H9 (cell line): ENCODE measurements at regions not wholly inside any gene's neighbourhood (a gene's known extent, or its start where the extent isn't known, plus 50 kb on each side); places are given as distances from the start of the nearest gene placed in this dataset.

Source experiments
- DNase-seq: peaks from one replicate; pipeline ENCODE4 v3.0.0-alpha.2; 2017
- H2AFZ ChIP-seq: one replicate; pipeline ENCODE4 v1.6.1; 2013; ENCODE audit warnings: mild to moderate bottlenecking, low read length, control low read depth, moderate library complexity
- H2AK5ac ChIP-seq: 2 replicates; pipeline ENCODE4 v1.6.1; 2013; ENCODE audit warnings: low read length, control low read depth, mixed read lengths; ENCODE audit not compliant: insufficient read length
- H2BK120ac ChIP-seq: one replicate; pipeline ENCODE4 v1.6.1; 2013; ENCODE audit warnings: low read depth, mild to moderate bottlenecking, low read length, control low read depth, inconsistent platforms; ENCODE audit not compliant: poor library complexity, severe bottlenecking
- H2BK12ac ChIP-seq: 2 replicates; pipeline ENCODE4 v1.6.1; 2013; ENCODE audit warnings: low read length, control low read depth, mixed read lengths, low read depth; ENCODE audit not compliant: insufficient read length
- H2BK15ac ChIP-seq: 2 replicates; pipeline ENCODE4 v1.6.1; 2013; ENCODE audit warnings: low read depth, low read length, control low read depth
- H2BK20ac ChIP-seq: one replicate; pipeline ENCODE4 v1.6.1; 2013; ENCODE audit warnings: low read depth, mild to moderate bottlenecking, low read length, control low read depth, inconsistent platforms; ENCODE audit not compliant: poor library complexity, severe bottlenecking
- H2BK5ac ChIP-seq: 2 replicates; pipeline ENCODE4 v1.6.1; 2013; ENCODE audit warnings: low read length, control low read depth, mixed read lengths; ENCODE audit not compliant: insufficient read length
- H3K14ac ChIP-seq: 2 replicates; pipeline ENCODE4 v1.6.1; 2013; ENCODE audit warnings: low read length, control low read depth; ENCODE audit not compliant: insufficient read depth
- H3K18ac ChIP-seq: 2 replicates; pipeline ENCODE4 v1.6.1; 2013; ENCODE audit warnings: low read depth, mild to moderate bottlenecking, mixed read lengths, low read length, control low read depth; ENCODE audit not compliant: insufficient read length
- H3K23ac ChIP-seq: 2 replicates; pipeline ENCODE4 v1.6.1; 2013; ENCODE audit warnings: low read length, control low read depth, mixed read lengths, low read depth; ENCODE audit not compliant: insufficient read length
- H3K23me2 ChIP-seq: 2 replicates; pipeline ENCODE4 v1.6.1; 2013; ENCODE audit warnings: low read depth, mild to moderate bottlenecking, mixed read lengths, low read length, control low read depth; ENCODE audit not compliant: insufficient read length, poor library complexity, severe bottlenecking
- H3K27ac ChIP-seq: 2 replicates; pipeline ENCODE4 v1.5.1; 2013; ENCODE audit warnings: low read length, control low read depth, mixed read lengths, low read depth; ENCODE audit not compliant: insufficient read length
- H3K27me3 ChIP-seq: 2 replicates; pipeline ENCODE4 v1.6.1; 2013; ENCODE audit warnings: low read length, control low read depth, inconsistent platforms; ENCODE audit not compliant: insufficient read depth
- H3K4ac ChIP-seq: 2 replicates; pipeline ENCODE4 v1.6.1; 2013; ENCODE audit warnings: low read depth, mild to moderate bottlenecking, control low read depth, inconsistent platforms, low read length, moderate library complexity
- H3K4me1 ChIP-seq: 2 replicates; pipeline ENCODE4 v1.6.1; 2013; ENCODE audit warnings: low read length, control low read depth, inconsistent platforms; ENCODE audit not compliant: insufficient read depth
- H3K4me2 ChIP-seq: 2 replicates; pipeline ENCODE4 v1.6.1; 2013; ENCODE audit warnings: low read length, control low read depth, mixed read lengths; ENCODE audit not compliant: insufficient read length, insufficient read depth
- H3K56ac ChIP-seq: 2 replicates; pipeline ENCODE4 v1.6.1; 2013; ENCODE audit warnings: low read depth, mild to moderate bottlenecking, mixed read lengths, low read length, control low read depth; ENCODE audit not compliant: insufficient read length
- H3K79me1 ChIP-seq: 2 replicates; pipeline ENCODE4 v1.6.1; 2013; ENCODE audit warnings: low read depth, mild to moderate bottlenecking, moderate library complexity, low read length, control low read depth, inconsistent platforms; ENCODE audit not compliant: insufficient read depth, poor library complexity, severe bottlenecking
- H3K79me2 ChIP-seq: 2 replicates; pipeline ENCODE4 v1.6.1; 2013; ENCODE audit warnings: low read length, control low read depth, inconsistent platforms; ENCODE audit not compliant: insufficient read depth
- H3K9ac ChIP-seq: 2 replicates; pipeline ENCODE4 v1.6.1; 2013; ENCODE audit warnings: low read length, control low read depth, mixed read lengths; ENCODE audit not compliant: insufficient read length; ENCODE audit errors: extremely low read depth
- H3K9me3 ChIP-seq: one replicate; pipeline ENCODE4 v1.6.1; 2013; ENCODE audit warnings: low read depth, low read length, inconsistent platforms; ENCODE audit not compliant: control insufficient read depth
- H3T11ph ChIP-seq: one replicate; pipeline ENCODE4 v1.6.1; 2013; ENCODE audit warnings: mild to moderate bottlenecking, low read length, control low read depth, inconsistent platforms
- H4K20me1 ChIP-seq: one replicate; pipeline ENCODE4 v1.6.1; 2013; ENCODE audit not compliant: control insufficient read depth, insufficient read length, insufficient read depth
- H4K5ac ChIP-seq: 2 replicates; pipeline ENCODE4 v1.6.1; 2013; ENCODE audit warnings: low read depth, mild to moderate bottlenecking, mixed read lengths, low read length, control low read depth; ENCODE audit not compliant: insufficient read length
- H4K8ac ChIP-seq: replicated peaks from 2 replicates; pipeline ENCODE4 v1.6.1; 2013; ENCODE audit warnings: low read length, control low read depth, mixed read lengths, low read depth; ENCODE audit not compliant: insufficient read length
- H4K91ac ChIP-seq: 2 replicates; pipeline ENCODE4 v1.6.1; 2013; ENCODE audit warnings: low read depth, mild to moderate bottlenecking, moderate library complexity, mixed read lengths, low read length, control low read depth; ENCODE audit not compliant: insufficient read length
- H3K27ac Mint-ChIP-seq, 3 experiments: 2 replicates in 2 of 3; 3 replicates in 1 of 3; pipeline ENCODE4 v1.8.0; 2020 to 2021; ENCODE audit warnings: mixed read lengths in 3 of 3, mild to moderate bottlenecking in 1 of 3, moderate library complexity in 1 of 3
- H3K27me3 Mint-ChIP-seq: 2 replicates; pipeline ENCODE4 v1.8.0; 2021; ENCODE audit warnings: low read depth, mild to moderate bottlenecking, moderate library complexity, mixed read lengths
- H3K36me3 Mint-ChIP-seq, 3 experiments: 2 replicates in 2 of 3; 3 replicates in 1 of 3; pipeline ENCODE4 v1.8.0; 2020 to 2021; ENCODE audit warnings: low read depth in 3 of 3, mixed read lengths in 3 of 3; ENCODE audit not compliant: insufficient read depth in 1 of 3
- H3K4me1 Mint-ChIP-seq, 2 experiments: 2 replicates each; pipeline ENCODE4 v1.8.0; 2020; ENCODE audit warnings: mixed read lengths in 2 of 2
- H3K4me3 Mint-ChIP-seq, 2 experiments: 2 replicates in 1 of 2; 3 replicates in 1 of 2; pipeline ENCODE4 v1.8.0; 2020 to 2021; ENCODE audit warnings: mild to moderate bottlenecking in 2 of 2, mixed read lengths in 2 of 2, moderate library complexity in 1 of 2
- H3K9me3 Mint-ChIP-seq, 2 experiments: 2 replicates in 1 of 2; 3 replicates in 1 of 2; pipeline ENCODE4 v1.8.0; 2020; ENCODE audit warnings: mild to moderate bottlenecking in 2 of 2, mixed read lengths in 2 of 2, moderate library complexity in 1 of 2
- CTCF ChIP-seq: fragments of 200-600 bp; sonication (generic); conservative IDR thresholded peaks from 3 replicates; pipeline ENCODE4 v1.8.0; 2021; ENCODE audit warnings: antibody characterized with exemption, mild to moderate bottlenecking

- DNase-seq: no peak
- no peak overlapping the region for H2AK5ac ChIP-seq
Observed at GRCh38 chr13:104784891-104785290, 1718.7 kb upstream of the SLC10A2 start.

More at GRCh38 chr13:104784891-104785290, 1718.7 kb upstream of the SLC10A2 start:
- H3K79me1 ChIP-seq: no peaks in the 10 kb centered on the region
- no peak overlapping the region for H4K5ac ChIP-seq
- Mint-ChIP-seq H3K27me3 (no peaks in the 10 kb centered on the region), H3K4me3 (no peak overlapping the region), H3K9me3 (no peaks in the 10 kb centered on the region; a peak in 3 of 5 replicates), H3K4me1 (peaks cover 7% of the 10 kb centered on the region in 2 experiments), H3K27ac (no peak overlapping the region), H3K36me3 (peaks cover 0 to 14% (median 4%) of the 10 kb centered on the region in 3 experiments; a peak in 4 of 7 replicates)
- no peak overlapping the region for H3K9ac ChIP-seq
- H2BK120ac ChIP-seq: no peak overlapping the region
- no peaks in the 10 kb centered on the region for H3K79me2 ChIP-seq
- no peak for TF ChIP-seq CTCF
- no peak overlapping the region for H3K4ac ChIP-seq
- no peaks in the 10 kb centered on the region for H3K27me3 ChIP-seq
- no peak overlapping the region for H3K27ac ChIP-seq
- H3K23me2 ChIP-seq: no peaks in the 10 kb centered on the region
- no peak overlapping the region for H3T11ph ChIP-seq
- H4K8ac ChIP-seq: no peak overlapping the region
- no peak overlapping the region for H3K56ac ChIP-seq
- no peaks in the 10 kb centered on the region for H3K9me3 ChIP-seq
- no peak overlapping the region for H2BK15ac ChIP-seq
- no peak overlapping the region for H3K18ac ChIP-seq
- H4K91ac ChIP-seq: no peak overlapping the region
- no peak overlapping the region for H3K14ac ChIP-seq
- H3K23ac ChIP-seq: no peak overlapping the region
- H4K20me1 ChIP-seq: no peaks in the 10 kb centered on the region
- peaks cover 1% of the 10 kb centered on the region; the same call in 1 of the 2 replicates for H3K4me1 ChIP-seq
- no peak overlapping the region for H2BK12ac ChIP-seq
- H2BK5ac ChIP-seq: no peak overlapping the region
- no peak overlapping the region for H3K4me2 ChIP-seq
- no peak overlapping the region for H2BK20ac ChIP-seq
- no peak overlapping the region for H2AFZ ChIP-seq
